Naive thymus-derived CD8-positive, alpha-beta T cell (primary cell): ENCODE measurements at regions not wholly inside any gene's neighbourhood (a gene's known extent, or its start where the extent isn't known, plus 50 kb on each side); places are given as distances from the start of the nearest gene placed in this dataset.
"Not testable (repeated sequence)": the region's sequence is repeated elsewhere in the genome, so short reads cannot be mapped to it uniquely, and the experiment has no call there.

Source experiments
- ATAC-seq, 2 donors: fragments of 150-1000 bp; cut with Tn5 transposase in 1 of 2; sonication (Bioruptor Pico), chemical (Tn5 transposase) in 1 of 2; 1 replicate in 1 of 2; 2 replicates in 1 of 2; pipeline ENCODE4 v1.10.0; 2021; ENCODE audit warnings: mild to moderate bottlenecking in 2 of 2, moderate library complexity in 2 of 2
- POLR2A ChIA-PET: fragments of 350-600 bp; sonication (Branson Sonifier 250); formaldehyde crosslinking; loops from one replicate; lab custom pipeline; 2021; ENCODE audit warnings: antibody characterized with exemption; lab: Charles Lee
- DNase-seq, 10 donors: peaks; one replicate each; pipeline versions ENCODE4 v3.0.0 to v3.0.0-alpha.2; 2020 to 2022
- H3K27ac Mint-ChIP-seq, 10 donors: one replicate each; pipeline ENCODE4 v1.8.0; 2020 to 2022; ENCODE audit warnings: mild to moderate bottlenecking in 10 of 10, mixed read lengths in 10 of 10, moderate library complexity in 4 of 10, inconsistent platforms in 1 of 10
- H3K27me3 Mint-ChIP-seq, 5 donors: one replicate each; pipeline ENCODE4 v1.8.0; 2021 to 2022; ENCODE audit warnings: mixed read lengths in 5 of 5
- H3K36me3 Mint-ChIP-seq, 3 donors: one replicate each; pipeline ENCODE4 v1.8.0; 2020 to 2022; ENCODE audit warnings: mixed read lengths in 3 of 3, mild to moderate bottlenecking in 2 of 3, inconsistent platforms in 1 of 3
- H3K4me1 Mint-ChIP-seq, 4 donors: one replicate each; pipeline ENCODE4 v1.8.0; 2021 to 2022; ENCODE audit warnings: mixed read lengths in 4 of 4
- H3K4me3 Mint-ChIP-seq, 10 donors: one replicate each; pipeline ENCODE4 v1.8.0; 2020 to 2022; ENCODE audit warnings: mild to moderate bottlenecking in 10 of 10, mixed read lengths in 10 of 10, moderate library complexity in 6 of 10, inconsistent platforms in 1 of 10
- H3K9me3 Mint-ChIP-seq, 9 donors: one replicate each; pipeline ENCODE4 v1.8.0; 2020 to 2022; ENCODE audit warnings: mixed read lengths in 9 of 9, mild to moderate bottlenecking in 3 of 9, inconsistent platforms in 1 of 9, moderate library complexity in 1 of 9

DNA sequence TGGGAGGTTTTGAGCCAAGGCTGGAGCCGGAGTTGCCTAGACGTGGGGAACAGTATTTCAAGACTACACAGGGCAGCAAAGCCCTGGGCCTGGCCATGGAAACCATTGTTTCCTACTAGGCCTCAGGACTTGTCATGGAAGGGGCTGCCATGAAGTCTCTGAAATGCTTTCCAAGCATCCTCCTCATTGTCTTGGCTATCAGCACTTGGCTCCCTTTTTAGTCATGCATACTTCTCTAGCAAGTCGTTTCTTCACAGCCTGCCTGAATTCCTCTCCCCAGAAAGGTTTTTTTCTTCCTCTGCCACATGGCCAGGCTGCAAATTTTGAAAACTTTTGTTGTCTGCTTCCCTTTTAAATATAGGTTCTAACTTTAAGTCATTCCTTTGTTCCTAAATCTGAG lies 406.6 kb upstream of the TMPRSS15 start:
- Mint-ChIP-seq H3K4me3 (no peak overlapping the region), H3K9me3 (peaks cover 4 to 43% (median 14%) of the 10 kb centered on the region in 9 donors), H3K27ac (no peak overlapping the region), H3K27me3 (no peaks in the 10 kb centered on the region), H3K4me1 (no peaks in the 10 kb centered on the region), H3K36me3 (no peaks in the 10 kb centered on the region)
- POLR2A ChIA-PET: no interaction called here
- ATAC-seq: no peak
- no peak for DNase-seq

DNA sequence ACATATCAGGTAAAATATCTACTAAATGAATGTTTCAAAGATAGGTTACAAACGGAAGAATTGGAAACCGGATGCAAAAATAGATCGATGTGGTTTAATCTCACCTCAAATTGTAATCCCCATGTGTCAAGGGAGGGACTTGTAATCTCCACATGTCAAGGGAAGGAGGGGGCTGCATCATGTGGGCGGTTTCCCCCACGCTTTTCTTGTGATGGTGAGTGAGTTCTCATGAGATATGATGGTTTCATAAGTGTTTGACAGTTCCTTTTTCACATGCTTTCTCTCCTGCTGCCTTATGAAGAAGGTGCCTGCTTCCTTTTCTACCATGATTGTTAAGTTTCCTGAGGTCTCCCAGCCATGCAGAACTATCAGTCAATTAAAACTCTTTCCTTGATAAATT lies 408.7 kb upstream of the TMPRSS15 start:
- Mint-ChIP-seq H3K9me3 (peaks cover 2 to 29% (median 9%) of the 10 kb centered on the region in 9 donors), H3K27ac (no peak overlapping the region), H3K4me3 (no peak overlapping the region)

DNA sequence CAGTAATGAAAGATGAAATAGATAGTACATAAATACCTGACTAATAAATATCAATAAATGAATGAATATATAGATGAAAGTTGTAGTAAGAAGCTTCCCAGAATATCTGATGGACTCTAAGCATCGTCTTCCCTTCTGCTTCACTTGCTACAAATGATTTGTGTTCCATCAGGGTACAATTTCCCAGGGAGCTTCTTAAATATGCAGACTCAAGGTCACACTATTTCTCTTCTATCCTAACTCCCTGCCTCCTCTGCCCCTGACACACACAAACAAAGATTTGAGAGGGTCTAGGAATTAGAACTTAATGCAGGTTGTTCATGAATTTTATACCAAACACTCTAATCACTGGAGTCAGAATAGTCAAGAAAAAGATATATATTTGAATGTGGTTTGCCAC lies 415.9 kb upstream of the TMPRSS15 start:
- DNase-seq (no peak), ATAC-seq (no peak)
- POLR2A ChIA-PET: no interaction called here
- peaks cover 0 to 1% (median 0%) of the 10 kb centered on the region in 4 donors for H3K4me1 Mint-ChIP-seq
- H3K36me3 Mint-ChIP-seq: no peaks in the 10 kb centered on the region
- peaks cover 4 to 25% (median 8%) of the 10 kb centered on the region in 9 donors for H3K9me3 Mint-ChIP-seq
- no peak overlapping the region for H3K27ac Mint-ChIP-seq
- no peaks in the 10 kb centered on the region for H3K27me3 Mint-ChIP-seq
- no peak overlapping the region for H3K4me3 Mint-ChIP-seq

More for the DNA sequence above, 408.7 kb upstream of the TMPRSS15 start:
- no peak for DNase-seq
- POLR2A ChIA-PET: no interaction called here
- Mint-ChIP-seq H3K27me3 (no peaks in the 10 kb centered on the region), H3K4me1 (no peaks in the 10 kb centered on the region), H3K36me3 (no peaks in the 10 kb centered on the region)
- no peak for ATAC-seq

DNA sequence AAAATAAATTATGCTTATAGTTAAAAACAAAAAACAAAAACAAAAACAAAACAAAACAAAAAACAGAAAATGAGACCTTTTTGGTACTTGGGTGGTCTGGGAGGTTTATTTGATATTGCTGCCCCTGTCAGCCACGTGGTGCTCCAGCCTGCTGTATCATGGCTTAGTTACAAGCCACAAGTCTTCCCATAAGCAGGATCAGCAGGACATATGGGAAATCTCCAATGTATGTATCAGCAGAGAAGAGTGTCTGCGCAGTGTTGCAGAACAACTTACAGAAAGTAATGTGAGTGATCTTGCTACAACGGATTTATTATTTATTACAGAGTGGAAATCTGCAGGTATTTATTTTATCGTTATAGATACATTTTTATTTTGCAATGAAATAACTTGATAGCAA lies 423.0 kb upstream of the TMPRSS15 start:
- no peak overlapping the region for H3K27ac Mint-ChIP-seq
- ATAC-seq (no peak), DNase-seq (no peak)
- H3K4me3 Mint-ChIP-seq: no peak overlapping the region
- H3K36me3 Mint-ChIP-seq: no peaks in the 10 kb centered on the region
- POLR2A ChIA-PET: no interaction called here
- H3K27me3 Mint-ChIP-seq: no peaks in the 10 kb centered on the region
- H3K9me3 Mint-ChIP-seq: peaks cover 2 to 27% (median 6%) of the 10 kb centered on the region in 9 donors
- H3K4me1 Mint-ChIP-seq: no peaks in the 10 kb centered on the region

DNA sequence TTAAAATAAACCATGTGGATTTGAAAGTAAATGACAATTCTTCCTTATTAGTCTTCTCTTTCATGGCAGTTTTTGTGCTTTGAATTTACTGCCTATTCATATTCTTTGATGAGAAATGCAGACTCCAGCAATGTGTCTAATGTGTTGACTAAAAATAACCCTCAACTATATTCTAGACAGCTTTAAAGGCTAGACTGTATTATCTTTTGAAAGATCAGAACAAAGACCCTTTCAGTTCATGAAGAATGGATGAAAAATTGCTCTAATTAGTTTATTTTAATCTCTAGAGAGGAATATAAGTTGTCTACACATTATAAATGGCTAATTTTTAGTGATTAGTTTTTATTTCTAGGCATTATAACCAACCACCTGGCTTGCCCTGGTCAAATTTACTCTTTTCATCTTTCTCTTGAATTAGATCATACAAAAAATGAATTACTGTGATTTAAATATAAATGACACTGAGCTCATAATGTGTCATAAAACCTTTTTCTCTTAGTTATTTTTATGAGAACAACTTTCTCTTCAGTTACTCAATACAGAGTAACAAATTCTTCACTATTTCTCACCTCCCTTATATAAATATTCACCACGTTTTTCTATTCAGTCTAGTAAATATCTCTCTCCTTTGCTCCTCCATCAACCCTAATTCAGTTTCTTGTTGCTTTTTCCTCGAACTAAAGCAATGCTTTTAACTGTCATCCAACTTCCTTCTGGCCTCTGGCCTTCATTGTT lies 428.5 kb upstream of the TMPRSS15 start:
- Mint-ChIP-seq H3K9me3 (peaks cover 0 to 17% (median 3%) of the 10 kb centered on the region in 9 donors), H3K36me3 (no peaks in the 10 kb centered on the region), H3K27me3 (no peaks in the 10 kb centered on the region), H3K4me1 (no peaks in the 10 kb centered on the region), H3K4me3 (no peak overlapping the region), H3K27ac (no peak overlapping the region)
- POLR2A ChIA-PET: no interaction called here
- DNase-seq: no peak
- ATAC-seq: no peak

DNA sequence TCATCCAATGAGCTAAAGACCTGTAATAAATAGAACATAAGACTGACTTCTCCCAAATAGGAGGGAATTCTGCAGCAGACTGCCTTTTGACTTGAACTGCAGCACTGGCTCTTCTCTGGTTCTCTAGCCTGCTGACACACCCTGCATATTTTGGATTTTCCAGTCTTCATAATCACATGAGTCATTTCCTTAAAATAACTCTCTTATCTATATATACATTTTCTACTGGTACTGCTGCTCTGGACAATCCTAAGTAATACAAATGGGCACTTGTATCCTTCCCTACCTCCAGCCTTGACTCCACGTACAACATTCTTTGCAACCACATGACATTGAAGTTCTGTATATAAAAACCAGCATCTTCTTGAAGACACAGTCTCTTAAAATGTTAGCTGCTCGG lies 429.4 kb upstream of the TMPRSS15 start:
- DNase-seq (no peak), ATAC-seq (no peak)
- no peaks in the 10 kb centered on the region for H3K27me3 Mint-ChIP-seq
- H3K4me3 Mint-ChIP-seq: no peak overlapping the region
- no peaks in the 10 kb centered on the region for H3K36me3 Mint-ChIP-seq
- no peaks in the 10 kb centered on the region for H3K4me1 Mint-ChIP-seq
- H3K27ac Mint-ChIP-seq: no peak overlapping the region
- POLR2A ChIA-PET: no interaction called here
- H3K9me3 Mint-ChIP-seq: peaks cover 0 to 17% (median 6%) of the 10 kb centered on the region in 9 donors

DNA sequence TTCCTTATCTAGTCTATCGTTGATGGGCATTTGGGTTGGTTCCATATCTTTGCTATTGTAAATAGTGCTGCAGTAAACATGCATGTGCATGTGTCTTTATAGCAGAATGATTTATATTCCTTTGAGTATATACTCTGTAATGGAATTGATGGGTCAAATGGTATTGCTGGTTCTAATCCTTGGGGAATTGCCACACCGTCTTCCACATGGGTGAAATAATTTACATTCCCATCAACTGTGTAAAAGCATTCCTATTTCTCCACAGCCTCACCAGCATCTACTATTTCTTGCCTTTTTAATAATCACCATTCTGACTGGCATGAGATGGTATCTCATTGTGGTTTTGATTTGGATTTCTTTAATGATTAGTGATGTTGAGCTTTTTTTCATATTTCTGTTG lies 430.5 kb upstream of the TMPRSS15 start:
- POLR2A ChIA-PET, ATAC-seq, H3K27me3 Mint-ChIP-seq, H3K36me3 Mint-ChIP-seq, H3K4me3 Mint-ChIP-seq, DNase-seq, H3K4me1 Mint-ChIP-seq, H3K27ac Mint-ChIP-seq: not testable (repeated sequence)
- H3K9me3 Mint-ChIP-seq: peaks cover 0 to 24% (median 6%) of the 10 kb centered on the region in 9 donors

DNA sequence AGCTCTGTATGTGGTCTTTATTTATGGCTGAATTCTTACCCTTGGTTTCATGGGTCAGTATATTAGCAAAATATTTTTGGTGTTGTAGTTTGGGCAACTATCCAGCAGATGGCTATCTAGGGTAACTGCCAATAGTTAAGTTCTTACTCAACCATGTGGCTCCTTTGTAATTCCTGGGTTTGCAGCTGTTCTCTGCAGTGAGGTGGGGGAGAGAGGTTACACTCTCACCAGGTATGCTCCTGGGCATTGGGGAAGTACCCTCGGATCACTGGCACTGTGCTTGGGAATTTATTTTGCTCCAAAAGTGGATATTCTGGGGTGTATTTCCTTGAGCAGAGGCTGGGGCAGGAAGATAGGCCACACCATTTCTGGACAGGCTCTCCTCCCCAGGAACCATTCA lies 436.7 kb upstream of the TMPRSS15 start:
- Mint-ChIP-seq H3K4me1 (no peaks in the 10 kb centered on the region), H3K27me3 (no peaks in the 10 kb centered on the region), H3K27ac (no peak overlapping the region), H3K4me3 (no peak overlapping the region), H3K9me3 (peaks cover 0 to 17% (median 6%) of the 10 kb centered on the region in 9 donors), H3K36me3 (no peaks in the 10 kb centered on the region)
- POLR2A ChIA-PET: no interaction called here
- ATAC-seq (no peak), DNase-seq (no peak)

DNA sequence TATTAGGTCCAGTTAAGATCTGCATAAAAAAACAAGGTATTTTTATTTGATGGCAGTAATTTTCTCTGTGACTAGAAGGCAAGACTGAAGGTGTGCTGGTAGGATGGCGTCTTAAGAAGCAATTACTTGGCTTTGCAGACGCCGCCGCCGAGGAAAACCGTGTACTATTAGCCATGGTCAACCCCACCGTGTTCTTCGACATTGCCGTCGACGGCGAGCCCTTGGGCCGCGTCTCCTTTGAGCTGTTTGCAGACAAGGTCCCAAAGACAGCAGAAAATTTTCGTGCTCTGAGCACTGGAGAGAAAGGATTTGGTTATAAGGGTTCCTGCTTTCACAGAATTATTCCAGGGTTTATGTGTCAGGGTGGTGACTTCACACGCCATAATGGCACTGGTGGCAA lies 454.0 kb upstream of the TMPRSS15 start:
- ATAC-seq, H3K36me3 Mint-ChIP-seq, POLR2A ChIA-PET, H3K27ac Mint-ChIP-seq, H3K27me3 Mint-ChIP-seq, H3K4me3 Mint-ChIP-seq, DNase-seq, H3K4me1 Mint-ChIP-seq: not testable (repeated sequence)
- H3K9me3 Mint-ChIP-seq: peaks cover 4 to 32% (median 14%) of the 10 kb centered on the region in 9 donors

DNA sequence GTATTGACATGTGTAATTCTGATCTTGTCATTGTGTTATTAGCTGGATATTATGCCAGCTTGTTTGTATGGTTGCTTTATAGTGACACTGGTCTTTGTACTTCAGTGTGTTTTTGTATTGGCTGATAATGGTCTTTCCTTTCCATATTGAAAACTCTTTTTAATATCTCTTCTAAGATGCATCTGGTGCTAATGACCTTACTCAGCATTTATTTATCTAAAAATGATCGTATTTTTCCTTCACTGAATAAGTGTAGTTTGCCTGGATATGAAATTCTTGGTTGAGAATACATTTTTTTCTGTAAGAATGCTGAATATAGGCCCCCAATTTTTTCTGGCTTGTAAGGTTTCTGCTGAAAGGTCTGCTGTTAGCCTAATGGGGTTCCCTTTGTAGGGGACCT lies 465.5 kb upstream of the TMPRSS15 start:
- Mint-ChIP-seq H3K9me3 (peaks cover 0 to 16% (median 10%) of the 10 kb centered on the region in 9 donors), H3K4me3 (no peak overlapping the region), H3K27me3 (no peaks in the 10 kb centered on the region), H3K4me1 (no peaks in the 10 kb centered on the region), H3K36me3 (no peaks in the 10 kb centered on the region), H3K27ac (no peak overlapping the region)
- POLR2A ChIA-PET: no interaction called here
- DNase-seq (no peak), ATAC-seq (no peak)

DNA sequence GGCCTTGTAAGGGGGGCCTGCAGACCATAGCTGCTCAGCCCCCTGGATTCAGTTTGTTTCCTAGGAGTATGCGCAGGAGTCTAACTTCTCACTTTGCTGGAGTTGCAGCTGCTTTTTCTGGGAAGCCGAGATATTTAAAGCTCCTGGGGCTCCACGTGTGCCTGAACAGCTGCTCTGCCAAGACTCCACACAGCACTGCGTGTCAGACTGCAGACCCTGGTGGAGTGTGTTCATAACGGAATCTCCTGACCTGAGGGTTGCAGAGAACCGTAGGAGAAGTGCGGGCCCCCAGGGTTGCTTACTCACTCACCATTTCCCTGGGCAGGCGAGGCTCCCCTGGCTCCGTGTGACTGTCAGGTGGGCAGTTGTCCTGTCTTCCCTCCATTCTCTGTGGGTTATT lies 474.3 kb upstream of the TMPRSS15 start:
- DNase-seq (no peak), ATAC-seq (no peak)
- Mint-ChIP-seq H3K4me1 (no peaks in the 10 kb centered on the region), H3K36me3 (peaks cover 0 to 11% (median 0%) of the 10 kb centered on the region in 3 donors), H3K4me3 (no peak overlapping the region), H3K27ac (no peak overlapping the region), H3K27me3 (no peaks in the 10 kb centered on the region), H3K9me3 (peaks cover 0 to 20% (median 12%) of the 10 kb centered on the region in 9 donors)
- POLR2A ChIA-PET: no interaction called here

DNA sequence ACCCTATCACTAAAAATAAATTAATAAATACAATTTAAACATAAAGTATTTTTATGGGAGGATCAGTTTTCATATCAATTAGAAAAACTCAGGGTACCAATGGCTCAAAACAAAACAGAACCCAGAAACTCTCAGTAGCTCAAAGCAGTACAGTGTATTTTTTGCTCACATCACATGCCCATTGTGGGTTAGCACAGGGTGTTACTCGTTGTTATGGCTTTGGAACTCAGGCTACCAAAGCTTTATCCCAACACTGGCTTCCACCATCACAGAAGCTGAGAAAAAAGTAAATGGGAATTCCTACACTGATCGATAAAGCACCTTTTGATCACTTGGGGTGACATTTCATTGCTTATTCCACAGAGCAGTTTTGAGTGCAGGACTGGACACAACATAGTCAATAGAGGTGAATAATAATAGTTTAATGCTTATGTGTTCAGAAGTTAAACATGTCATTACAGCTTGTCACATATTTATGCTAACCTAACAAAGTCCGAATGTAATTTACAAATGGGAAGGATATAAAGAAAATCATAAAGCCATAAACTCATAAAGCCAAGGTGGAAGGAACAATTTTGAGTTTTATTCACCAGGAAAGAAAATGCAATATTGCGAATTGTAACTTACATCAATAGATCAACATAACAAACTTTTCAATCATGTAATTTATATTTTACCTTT lies 484.5 kb upstream of the TMPRSS15 start:
- POLR2A ChIA-PET: interaction anchor here (0.7 kb wide), 1 partner anchor 43 kb away, joined by 3 read pairs; no protein-coding TSS in a partner anchor
- peaks cover 2 to 27% (median 9%) of the 10 kb centered on the region in 9 donors for H3K9me3 Mint-ChIP-seq
- H3K4me3 Mint-ChIP-seq: no peak overlapping the region
- H3K27me3 Mint-ChIP-seq: no peaks in the 10 kb centered on the region
- H3K4me1 Mint-ChIP-seq: no peaks in the 10 kb centered on the region
- H3K36me3 Mint-ChIP-seq: no peaks in the 10 kb centered on the region
- DNase-seq: no peak
- no peak for ATAC-seq
- no peak overlapping the region for H3K27ac Mint-ChIP-seq

DNA sequence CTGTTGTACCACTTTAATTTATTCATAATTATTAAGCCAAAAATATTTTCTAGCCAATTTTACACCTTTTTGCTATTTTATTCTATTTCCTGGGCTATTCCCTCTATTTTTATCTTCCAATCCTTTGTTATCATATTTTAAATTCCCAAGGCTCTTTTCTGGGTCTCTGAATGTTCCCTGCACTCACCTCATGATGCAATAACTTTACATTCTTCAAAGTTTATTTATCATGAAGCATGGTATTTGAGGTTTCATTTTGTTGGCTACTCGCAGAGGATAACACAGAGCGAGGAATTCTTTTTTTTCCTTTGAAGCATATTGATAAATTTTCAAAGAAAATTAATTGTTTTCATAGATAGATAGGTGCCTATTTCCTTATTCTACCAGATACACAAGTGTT lies 489.8 kb upstream of the TMPRSS15 start:
- no peaks in the 10 kb centered on the region for H3K4me1 Mint-ChIP-seq
- no peak for ATAC-seq
- no peak overlapping the region for H3K4me3 Mint-ChIP-seq
- POLR2A ChIA-PET: no interaction called here
- H3K27ac Mint-ChIP-seq: no peak overlapping the region
- H3K27me3 Mint-ChIP-seq: no peaks in the 10 kb centered on the region
- no peak for DNase-seq
- no peaks in the 10 kb centered on the region for H3K36me3 Mint-ChIP-seq
- peaks cover 0 to 14% (median 3%) of the 10 kb centered on the region in 9 donors for H3K9me3 Mint-ChIP-seq
